Endodermal cell (in vitro differentiated cells): ENCODE measurements at regions not wholly inside any gene's neighbourhood (a gene's known extent, or its start where the extent isn't known, plus 50 kb on each side); places are given as distances from the start of the nearest gene placed in this dataset.
A peak's percentile ranks its signal among the peaks of the same experiment; 100 is the strongest.

Experiments
- DNase-seq: peaks from one replicate; pipeline ENCODE4 v3.0.0-alpha.2; 2017
- H3K27ac ChIP-seq: 2 replicates; pipeline ENCODE4 v1.5.1; 2013; ENCODE audit warnings: mild to moderate bottlenecking, low read depth, low read length, moderate library complexity
- H3K27me3 ChIP-seq: 2 replicates; pipeline ENCODE4 v1.6.1; 2013; ENCODE audit warnings: mild to moderate bottlenecking, low read length, moderate library complexity; ENCODE audit not compliant: insufficient read depth, control insufficient read depth, poor library complexity, severe bottlenecking
- H3K36me3 ChIP-seq: 2 replicates; pipeline ENCODE4 v1.7.0; 2013; ENCODE audit warnings: mild to moderate bottlenecking, low read length, moderate library complexity; ENCODE audit not compliant: control insufficient read depth, insufficient read depth
- H3K4me1 ChIP-seq: one replicate; pipeline ENCODE4 v1.7.0; 2013; ENCODE audit warnings: low read length; ENCODE audit not compliant: control insufficient read depth, insufficient read depth
- H3K4me3 ChIP-seq: 2 replicates; pipeline ENCODE4 v1.5.1; 2013; ENCODE audit warnings: mild to moderate bottlenecking, low read length, moderate library complexity
- H3K9ac ChIP-seq: 2 replicates; pipeline ENCODE4 v1.6.1; 2013; ENCODE audit warnings: mild to moderate bottlenecking, low read length, moderate library complexity; ENCODE audit not compliant: poor library complexity, severe bottlenecking; ENCODE audit errors: extremely low read depth
- H3K9me3 ChIP-seq: 2 replicates; pipeline ENCODE4 v1.6.1; 2013; ENCODE audit warnings: mild to moderate bottlenecking, low read length, moderate library complexity; ENCODE audit not compliant: control insufficient read depth
- H3K27ac Mint-ChIP-seq: 2 replicates; pipeline ENCODE4 v1.8.0; 2020; ENCODE audit warnings: mixed read lengths
- H3K27me3 Mint-ChIP-seq: 2 replicates; pipeline ENCODE4 v1.8.0; 2021; ENCODE audit warnings: mild to moderate bottlenecking, mixed read lengths; ENCODE audit not compliant: insufficient read depth
- H3K36me3 Mint-ChIP-seq: 2 replicates; pipeline ENCODE4 v1.8.0; 2020; ENCODE audit warnings: low read depth, mixed read lengths
- H3K4me1 Mint-ChIP-seq: 2 replicates; pipeline ENCODE4 v1.8.0; 2020; ENCODE audit warnings: mixed read lengths
- H3K4me3 Mint-ChIP-seq: 2 replicates; pipeline ENCODE4 v1.8.0; 2020; ENCODE audit warnings: mild to moderate bottlenecking, moderate library complexity, mixed read lengths
- H3K9me3 Mint-ChIP-seq: 2 replicates; pipeline ENCODE4 v1.8.0; 2020; ENCODE audit warnings: mild to moderate bottlenecking, mixed read lengths
- WGBS, 2 experiments: methylation state at CpG; one replicate each; pipeline versions ENCODE4 v1.1.5 to v1.1.7; 2013; ENCODE audit warnings: missing lambda C conversion rate in 2 of 2, mixed read lengths in 1 of 2; ENCODE audit not compliant: insufficient coverage in 1 of 2, insufficient read length in 1 of 2; 5-methylcytosine and 5-hydroxymethylcytosine counted together
- TF ChIP-seq, protein P1 (sequence below): fragments of 200-600 bp; sonication (generic); conservative IDR thresholded peaks from 2 replicates; pipeline ENCODE4 v1.5.0; 2021; ENCODE audit warnings: antibody characterized with exemption, mild to moderate bottlenecking

DNA sequence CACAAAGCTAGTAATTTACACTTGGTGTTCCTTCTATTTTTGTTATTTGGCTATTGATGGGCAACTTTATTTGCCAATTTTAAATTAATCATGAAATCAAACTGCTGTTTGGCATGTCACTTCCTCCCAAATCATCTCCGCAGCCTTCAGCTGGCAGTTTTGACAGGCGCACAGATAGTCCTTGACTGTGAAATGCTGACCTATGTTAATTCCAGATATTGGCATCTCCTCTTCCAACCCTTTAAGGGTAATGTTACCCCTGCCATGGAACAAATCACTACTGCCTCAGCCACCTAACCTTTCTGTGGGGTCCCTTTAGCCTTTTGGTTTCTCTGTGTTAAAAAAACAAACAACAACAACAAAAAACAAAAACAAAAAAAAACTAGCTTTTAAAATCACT lies 182.4 kb upstream of the TANK start:
- Histone ChIP-seq H3K9ac (no peak overlapping the region), H3K27ac (no peak overlapping the region), H3K4me1 (no peaks in the 10 kb centered on the region), H3K27me3 (no peaks in the 10 kb centered on the region), H3K4me3 (no peak overlapping the region), H3K9me3 (peaks cover 37% of the 10 kb centered on the region), H3K36me3 (no peaks in the 10 kb centered on the region)
- DNase-seq = no peak
- Mint-ChIP-seq H3K36me3 (peaks cover 3% of the 10 kb centered on the region), H3K27me3 (no peaks in the 10 kb centered on the region), H3K9me3 (peaks cover 22% of the 10 kb centered on the region), H3K4me1 (no peaks in the 10 kb centered on the region), H3K4me3 (no peak overlapping the region), H3K27ac (no peak overlapping the region)
- TF ChIP-seq, protein P1, sequence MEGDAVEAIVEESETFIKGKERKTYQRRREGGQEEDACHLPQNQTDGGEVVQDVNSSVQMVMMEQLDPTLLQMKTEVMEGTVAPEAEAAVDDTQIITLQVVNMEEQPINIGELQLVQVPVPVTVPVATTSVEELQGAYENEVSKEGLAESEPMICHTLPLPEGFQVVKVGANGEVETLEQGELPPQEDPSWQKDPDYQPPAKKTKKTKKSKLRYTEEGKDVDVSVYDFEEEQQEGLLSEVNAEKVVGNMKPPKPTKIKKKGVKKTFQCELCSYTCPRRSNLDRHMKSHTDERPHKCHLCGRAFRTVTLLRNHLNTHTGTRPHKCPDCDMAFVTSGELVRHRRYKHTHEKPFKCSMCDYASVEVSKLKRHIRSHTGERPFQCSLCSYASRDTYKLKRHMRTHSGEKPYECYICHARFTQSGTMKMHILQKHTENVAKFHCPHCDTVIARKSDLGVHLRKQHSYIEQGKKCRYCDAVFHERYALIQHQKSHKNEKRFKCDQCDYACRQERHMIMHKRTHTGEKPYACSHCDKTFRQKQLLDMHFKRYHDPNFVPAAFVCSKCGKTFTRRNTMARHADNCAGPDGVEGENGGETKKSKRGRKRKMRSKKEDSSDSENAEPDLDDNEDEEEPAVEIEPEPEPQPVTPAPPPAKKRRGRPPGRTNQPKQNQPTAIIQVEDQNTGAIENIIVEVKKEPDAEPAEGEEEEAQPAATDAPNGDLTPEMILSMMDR = no peak
- WGBS, 2 experiments = 95 to 100% methylated on average over 2 of the region's 2 CpGs

DNA sequence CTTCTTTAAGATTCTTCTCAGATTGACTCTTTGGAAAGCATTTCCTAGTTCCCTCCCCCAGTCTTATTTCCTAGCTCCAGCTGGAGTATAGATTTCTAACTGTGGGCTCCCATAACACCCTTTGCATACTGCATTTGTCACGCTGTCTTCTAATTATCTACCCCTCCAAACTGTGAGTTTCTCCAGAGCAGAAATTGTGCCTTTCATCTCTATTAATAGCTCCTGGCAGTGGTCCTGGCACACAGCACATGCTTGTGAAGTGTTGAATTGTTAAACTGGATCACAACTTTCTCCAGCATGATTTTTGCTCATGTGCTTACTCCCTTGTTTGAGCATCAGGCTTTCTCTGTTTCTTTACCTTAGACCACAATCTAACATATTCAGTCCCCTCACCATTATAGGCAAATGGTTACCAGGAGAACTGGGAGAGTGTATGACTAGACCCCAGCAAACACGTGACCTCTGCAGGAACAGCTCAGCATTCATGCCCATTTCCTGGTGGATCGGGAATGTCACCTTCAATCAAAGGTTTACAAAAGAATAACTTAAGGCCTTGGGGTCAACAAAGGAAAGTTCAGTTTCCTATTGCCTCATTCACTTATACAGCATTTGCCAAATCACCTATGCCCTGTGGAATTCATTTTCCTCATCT lies 175.7 kb upstream of the TANK start:
- H3K27ac ChIP-seq = no peak overlapping the region
- H3K4me3 ChIP-seq = peak overlapping the region; percentile 32
- H3K36me3 ChIP-seq = no peaks in the 10 kb centered on the region
- no peaks in the 10 kb centered on the region for H3K27me3 ChIP-seq
- WGBS, 2 experiments = 82 to 91% methylated on average over 3 of the region's 3 CpGs
- peaks cover 32% of the 10 kb centered on the region for H3K9me3 Mint-ChIP-seq
- H3K4me1 Mint-ChIP-seq = no peaks in the 10 kb centered on the region
- no peaks in the 10 kb centered on the region for H3K27me3 Mint-ChIP-seq
- TF ChIP-seq, protein P1 = no peak
- H3K4me1 ChIP-seq = no peaks in the 10 kb centered on the region
- DNase-seq = no peak
- no peak overlapping the region for H3K4me3 Mint-ChIP-seq
- peaks cover 58% of the 10 kb centered on the region for H3K9me3 ChIP-seq
- no peak overlapping the region for H3K9ac ChIP-seq
- H3K27ac Mint-ChIP-seq = no peak overlapping the region
- peaks cover 7% of the 10 kb centered on the region for H3K36me3 Mint-ChIP-seq

DNA sequence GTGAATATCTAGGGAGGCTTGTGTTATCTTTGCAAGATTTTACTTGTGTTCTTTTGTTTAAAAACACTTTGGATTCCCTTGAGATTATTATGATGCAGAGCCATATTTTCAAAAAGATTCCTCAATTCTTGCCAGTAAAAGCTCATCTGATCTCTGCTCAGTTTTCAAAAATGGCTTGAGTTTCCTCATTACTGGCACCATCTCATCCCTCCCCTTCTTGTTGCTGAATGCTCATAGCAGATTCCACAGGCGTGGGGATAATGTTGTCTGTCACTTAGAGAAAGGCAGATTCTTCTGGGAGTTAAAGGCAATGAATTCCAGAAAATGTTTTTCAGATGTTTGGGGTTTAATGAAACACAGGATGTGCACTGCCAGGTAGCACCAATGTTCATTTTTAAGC lies 170.4 kb upstream of the TANK start:
- Mint-ChIP-seq H3K4me1 (peaks cover 1% of the 10 kb centered on the region), H3K27ac (no peak overlapping the region), H3K9me3 (peaks cover 14% of the 10 kb centered on the region), H3K4me3 (no peak overlapping the region), H3K27me3 (no peaks in the 10 kb centered on the region), H3K36me3 (peaks cover 5% of the 10 kb centered on the region)
- no peak overlapping the region for H3K9ac ChIP-seq
- no peaks in the 10 kb centered on the region for H3K27me3 ChIP-seq
- H3K27ac ChIP-seq = no peak overlapping the region
- H3K9me3 ChIP-seq = peaks cover 12% of the 10 kb centered on the region
- H3K36me3 ChIP-seq = no peaks in the 10 kb centered on the region
- TF ChIP-seq, protein P1 = no peak
- DNase-seq = no peak
- no peak overlapping the region for H3K4me3 ChIP-seq
- H3K4me1 ChIP-seq = no peaks in the 10 kb centered on the region
- WGBS, 2 experiments = 80% methylated on average over 1 of the region's 1 CpG; no CpG with 5 or more reads in 1 of the 2 experiments
